Activated T-cell treated with anti-CD3 and anti-CD28 coated beads, Interleukin-2, amount 50 U/mL, for 24 hours (primary cell): ENCODE measurements at regions not wholly inside any gene's neighbourhood (a gene's known extent, or its start where the extent isn't known, plus 50 kb on each side); places are given as distances from the start of the nearest gene placed in this dataset.
"Not testable (repeated sequence)": the region's sequence is repeated elsewhere in the genome, so short reads cannot be mapped to it uniquely, and the experiment has no call there.

Experiments
- DNase-seq: peaks from one replicate; pipeline ENCODE4 v3.0.0-alpha.2; 2020
- H3K27ac Mint-ChIP-seq: 2 replicates; pipeline ENCODE4 v1.8.0; 2020; ENCODE audit warnings: mild to moderate bottlenecking, mixed read lengths
- H3K27me3 Mint-ChIP-seq: 2 replicates; pipeline ENCODE4 v1.8.0; 2020; ENCODE audit warnings: mixed read lengths
- H3K36me3 Mint-ChIP-seq: 2 replicates; pipeline ENCODE4 v1.8.0; 2020; ENCODE audit warnings: low read depth, mixed read lengths
- H3K4me1 Mint-ChIP-seq: 2 replicates; pipeline ENCODE4 v1.8.0; 2020; ENCODE audit warnings: low read depth, mixed read lengths
- H3K4me3 Mint-ChIP-seq: 2 replicates; pipeline ENCODE4 v1.8.0; 2020; ENCODE audit warnings: mild to moderate bottlenecking, moderate library complexity, mixed read lengths
- H3K9me3 Mint-ChIP-seq: 2 replicates; pipeline ENCODE4 v1.8.0; 2020; ENCODE audit warnings: mixed read lengths

DNA sequence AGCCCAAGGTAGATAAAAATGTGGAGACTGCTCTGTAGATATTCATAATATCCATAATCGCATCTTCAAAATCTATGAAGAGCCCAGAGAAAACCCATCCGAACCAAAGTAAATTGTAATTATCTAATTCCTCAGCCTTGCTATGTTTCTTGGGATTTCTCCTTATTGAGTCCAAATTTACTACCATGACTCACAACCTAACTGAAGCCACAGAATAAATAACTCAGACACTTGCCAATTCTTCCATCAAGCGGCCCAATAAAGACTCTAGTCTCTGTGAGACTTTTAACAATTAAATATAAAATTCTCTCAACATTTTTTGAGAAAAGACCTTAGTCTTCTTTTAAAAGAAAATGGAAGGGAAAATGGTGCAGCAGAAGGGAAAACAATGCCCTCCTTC, 409.8 kb downstream of the DAD1 start:
- no peak for DNase-seq
- no peaks in the 10 kb centered on the region for H3K36me3 Mint-ChIP-seq
- H3K4me3 Mint-ChIP-seq, result no peak overlapping the region
- H3K9me3 Mint-ChIP-seq, result no peaks in the 10 kb centered on the region
- H3K27me3 Mint-ChIP-seq, result no peaks in the 10 kb centered on the region
- H3K27ac Mint-ChIP-seq, result no peak overlapping the region
- H3K4me1 Mint-ChIP-seq, result peaks cover 22% of the 10 kb centered on the region

DNA sequence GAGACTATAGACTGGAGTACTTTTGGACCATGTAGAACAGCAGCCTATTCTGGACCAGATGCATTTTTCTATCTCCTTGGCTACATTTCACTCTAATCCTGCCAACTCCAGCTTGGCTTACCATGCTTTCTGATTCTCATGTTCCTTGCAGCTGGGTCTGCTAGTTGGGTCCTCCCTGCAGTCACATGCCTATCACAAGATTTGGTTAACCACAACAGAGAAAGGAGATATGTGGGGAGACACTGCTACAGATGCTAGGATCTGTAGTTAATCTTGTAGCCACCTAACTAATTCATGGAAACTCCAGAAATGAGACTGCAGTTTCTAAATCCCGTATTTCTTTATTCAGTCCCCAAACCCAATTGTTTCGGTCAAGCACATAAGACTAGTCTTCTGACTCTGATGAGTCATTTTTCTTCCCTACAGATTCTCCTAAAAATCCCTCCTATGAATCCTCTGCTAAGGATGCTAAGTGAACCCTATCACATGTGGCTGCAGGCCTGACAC, 410.6 kb downstream of the DAD1 start:
- DNase-seq, result no peak
- peaks cover 22% of the 10 kb centered on the region for H3K4me1 Mint-ChIP-seq
- no peaks in the 10 kb centered on the region for H3K9me3 Mint-ChIP-seq
- H3K4me3 Mint-ChIP-seq, result no peak overlapping the region
- no peak overlapping the region for H3K27ac Mint-ChIP-seq
- no peaks in the 10 kb centered on the region for H3K36me3 Mint-ChIP-seq
- H3K27me3 Mint-ChIP-seq, result no peaks in the 10 kb centered on the region

DNA sequence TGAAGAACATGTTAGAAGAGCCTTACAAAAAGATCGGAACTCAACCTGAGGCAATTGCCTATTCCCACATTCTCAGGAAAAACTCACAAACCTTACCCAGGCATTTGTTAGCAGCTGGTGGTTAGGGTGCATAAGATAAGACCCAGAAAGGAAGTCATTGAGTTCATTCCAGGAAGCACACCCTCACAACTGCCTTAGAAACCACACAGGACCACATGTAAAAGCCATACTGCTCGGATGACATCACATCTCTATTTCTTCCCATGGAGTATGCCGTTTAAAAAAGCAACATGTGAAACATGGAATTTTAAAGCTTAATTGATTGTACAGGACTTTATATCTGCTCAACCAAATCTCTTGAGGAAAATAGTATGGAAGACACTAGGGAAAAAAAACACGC, 411.2 kb downstream of the DAD1 start:
- H3K4me1 Mint-ChIP-seq, result peaks cover 22% of the 10 kb centered on the region
- no peaks in the 10 kb centered on the region for H3K36me3 Mint-ChIP-seq
- no peak for DNase-seq
- H3K4me3 Mint-ChIP-seq, result peak overlapping the region; percentile 15
- peak overlapping the region; percentile 26 for H3K27ac Mint-ChIP-seq
- H3K9me3 Mint-ChIP-seq, result no peaks in the 10 kb centered on the region
- no peaks in the 10 kb centered on the region for H3K27me3 Mint-ChIP-seq

DNA sequence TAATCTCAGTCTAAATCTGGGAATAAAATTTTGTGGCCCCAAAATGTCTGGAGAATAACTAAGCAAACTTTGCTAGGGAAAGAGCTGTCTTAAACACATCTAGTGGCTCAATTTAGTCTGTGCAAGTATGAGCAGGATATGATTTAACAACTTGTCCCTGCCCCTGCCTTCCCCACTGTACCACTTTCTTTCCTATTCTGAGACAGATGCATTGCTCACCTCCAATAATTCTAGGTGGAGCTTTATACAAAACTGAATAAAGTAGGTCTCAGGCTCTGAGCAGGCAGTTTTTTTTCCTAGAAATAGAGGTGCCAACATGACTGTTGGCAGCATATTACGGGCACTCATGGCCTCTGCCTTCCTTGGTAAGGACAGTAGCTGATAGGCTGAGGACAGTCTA, 412.1 kb downstream of the DAD1 start:
- no peak for DNase-seq
- H3K27ac Mint-ChIP-seq, result peak overlapping the region; percentile 75
- no peaks in the 10 kb centered on the region for H3K27me3 Mint-ChIP-seq
- peaks cover under 1% of the 10 kb centered on the region for H3K36me3 Mint-ChIP-seq
- no peak overlapping the region for H3K4me3 Mint-ChIP-seq
- H3K9me3 Mint-ChIP-seq, result no peaks in the 10 kb centered on the region
- H3K4me1 Mint-ChIP-seq, result peaks cover 22% of the 10 kb centered on the region

DNA sequence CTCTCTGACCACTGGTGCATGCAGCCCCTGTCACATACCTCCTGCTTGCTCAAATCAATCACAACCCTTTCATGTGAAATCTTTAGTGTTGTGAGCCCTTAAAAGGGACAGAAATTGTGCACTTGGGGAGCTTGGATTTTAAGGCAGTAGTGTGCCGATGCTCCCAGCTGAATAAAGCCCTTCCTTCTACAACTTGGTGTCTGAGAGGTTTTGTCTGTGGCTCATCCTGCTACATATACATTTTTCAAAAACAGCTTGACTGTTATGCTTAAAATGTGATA, 413.8 kb downstream of the DAD1 start:
- H3K36me3 Mint-ChIP-seq, DNase-seq, H3K27ac Mint-ChIP-seq, H3K4me3 Mint-ChIP-seq, H3K27me3 Mint-ChIP-seq, H3K9me3 Mint-ChIP-seq: not testable (repeated sequence)
- H3K4me1 Mint-ChIP-seq, result peaks cover 22% of the 10 kb centered on the region

DNA sequence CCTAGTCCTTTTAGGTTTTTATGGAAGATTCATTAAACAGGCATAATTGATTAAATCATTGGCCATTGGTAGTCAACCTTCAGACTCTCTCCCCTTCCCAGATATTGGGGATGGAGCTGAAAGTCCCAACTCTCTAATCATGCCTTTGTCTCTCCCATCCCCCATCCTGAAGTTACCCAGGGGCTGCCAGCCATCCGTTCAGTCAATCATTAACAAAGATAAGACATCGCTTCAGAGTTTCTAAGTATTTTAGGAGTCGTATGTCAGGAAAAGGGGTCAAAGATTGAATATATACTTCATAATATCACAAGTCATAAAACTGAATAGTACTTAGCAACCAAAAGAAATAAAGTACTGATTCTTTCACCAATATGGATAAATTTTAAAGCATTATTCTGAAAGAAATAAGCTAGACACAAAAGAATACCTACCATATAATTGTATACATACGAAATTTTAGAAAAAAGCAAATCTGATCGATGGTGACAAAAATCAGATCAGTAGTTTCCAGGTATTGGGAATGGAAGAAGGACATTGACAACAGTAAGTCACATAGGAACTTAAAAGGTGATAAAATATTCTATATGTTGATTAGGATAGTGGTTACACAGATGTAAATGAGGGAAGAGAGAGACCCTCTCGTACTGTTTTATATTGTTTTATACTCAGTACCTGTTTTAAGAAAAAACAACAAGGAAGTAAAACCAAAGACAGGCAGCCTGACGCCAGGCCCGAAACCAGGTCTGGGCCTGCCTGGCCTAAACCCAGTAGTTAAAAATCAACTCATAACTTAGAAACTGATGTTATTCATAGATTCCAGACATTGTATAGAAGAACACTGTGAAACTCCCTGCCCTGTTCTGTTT, 414.4 kb downstream of the DAD1 start:
- Mint-ChIP-seq H3K4me1 (peaks cover 19% of the 10 kb centered on the region), H3K4me3 (no peak overlapping the region), H3K27ac (no peak overlapping the region), H3K9me3 (no peaks in the 10 kb centered on the region), H3K27me3 (no peaks in the 10 kb centered on the region), H3K36me3 (peaks cover 2% of the 10 kb centered on the region)
- no peak for DNase-seq

DNA sequence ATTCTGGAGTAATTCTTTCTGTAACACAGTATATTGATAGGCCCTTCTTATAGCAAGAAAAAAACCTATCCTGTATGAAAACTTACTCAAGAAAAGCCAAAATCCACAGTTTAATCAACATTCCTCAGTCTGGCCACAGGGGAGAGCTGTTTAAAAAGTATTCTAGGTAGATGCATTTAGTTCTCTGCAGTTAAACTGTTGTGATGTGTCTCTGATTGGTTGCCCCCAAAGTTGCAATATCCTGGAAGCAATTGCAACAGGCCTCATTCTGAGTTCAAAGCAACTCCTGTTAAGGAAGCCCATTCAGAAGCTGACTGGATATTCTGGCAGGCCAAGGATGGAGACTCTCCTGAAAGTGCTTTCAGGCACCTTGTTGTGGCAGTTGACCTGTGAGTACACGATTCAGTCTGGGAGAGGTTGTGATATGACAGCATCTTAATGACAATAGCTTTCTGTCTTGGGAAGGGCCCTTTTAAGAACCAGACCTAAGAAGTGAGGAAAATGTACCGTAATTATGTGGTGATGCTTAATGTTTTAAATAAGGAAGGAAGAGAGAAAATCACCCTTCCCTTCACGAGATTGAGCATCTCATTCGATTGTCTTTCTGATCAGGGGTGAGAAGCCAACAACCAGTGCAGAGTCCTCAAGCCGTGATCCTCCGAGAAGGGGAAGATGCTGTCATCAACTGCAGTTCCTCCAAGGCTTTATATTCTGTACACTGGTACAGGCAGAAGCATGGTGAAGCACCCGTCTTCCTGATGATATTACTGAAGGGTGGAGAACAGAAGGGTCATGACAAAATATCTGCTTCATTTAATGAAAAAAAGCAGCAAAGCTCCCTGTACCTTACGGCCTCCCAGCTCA, 420.7 kb downstream of the DAD1 start:
- H3K27me3 Mint-ChIP-seq, result no peaks in the 10 kb centered on the region
- H3K27ac Mint-ChIP-seq, result peak overlapping the region; percentile 80
- H3K4me1 Mint-ChIP-seq, result peaks cover 5% of the 10 kb centered on the region
- no peaks in the 10 kb centered on the region for H3K9me3 Mint-ChIP-seq
- peak; percentile 25 for DNase-seq
- peak overlapping the region; percentile 77 for H3K4me3 Mint-ChIP-seq
- peaks cover 2% of the 10 kb centered on the region for H3K36me3 Mint-ChIP-seq

DNA sequence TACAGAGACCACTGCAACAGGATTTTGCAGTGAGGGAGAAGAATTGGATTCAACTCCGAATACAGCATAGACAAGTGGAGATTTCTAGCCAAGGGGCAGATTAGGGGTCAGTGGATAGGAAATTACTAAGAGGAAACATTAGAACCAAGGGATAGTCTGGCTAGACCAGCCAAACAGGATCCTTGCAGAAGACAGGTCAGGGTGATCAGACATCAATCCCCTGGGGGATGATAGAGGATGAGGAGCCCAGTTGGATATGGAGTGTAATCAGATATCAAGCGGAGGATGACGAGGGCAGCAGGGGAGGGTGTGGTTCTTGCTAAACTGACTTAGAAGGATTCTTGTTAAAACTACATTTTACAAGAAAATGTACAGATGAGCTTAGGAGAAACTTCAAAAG, 424.4 kb downstream of the DAD1 start:
- Mint-ChIP-seq H3K4me1 (peaks cover 17% of the 10 kb centered on the region), H3K27me3 (no peaks in the 10 kb centered on the region), H3K36me3 (no peaks in the 10 kb centered on the region), H3K9me3 (no peaks in the 10 kb centered on the region), H3K4me3 (no peak overlapping the region), H3K27ac (no peak overlapping the region)
- DNase-seq, result no peak

DNA sequence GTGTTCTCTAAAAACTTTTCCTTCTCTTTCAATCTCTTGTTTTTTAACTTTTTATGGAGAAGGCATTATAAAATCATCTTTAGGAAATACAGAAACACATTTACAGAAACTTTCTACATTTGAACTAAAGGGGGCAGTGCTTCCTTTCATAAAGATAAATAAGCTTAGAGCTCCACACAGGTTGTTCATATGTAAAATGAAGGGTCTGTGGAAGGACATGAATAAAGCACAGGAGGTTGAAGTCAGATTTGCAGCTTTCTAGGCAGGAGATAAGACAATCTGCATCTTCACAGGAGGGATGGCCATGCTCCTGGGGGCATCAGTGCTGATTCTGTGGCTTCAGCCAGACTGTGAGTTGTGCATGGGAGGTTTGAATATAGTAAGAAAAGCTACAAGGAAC, 426.0 kb downstream of the DAD1 start:
- Mint-ChIP-seq H3K9me3 (no peaks in the 10 kb centered on the region), H3K27me3 (no peaks in the 10 kb centered on the region), H3K27ac (peak overlapping the region; percentile 78), H3K4me1 (peaks cover 26% of the 10 kb centered on the region), H3K36me3 (no peaks in the 10 kb centered on the region), H3K4me3 (peak overlapping the region; percentile 70)
- DNase-seq, result no peak

DNA sequence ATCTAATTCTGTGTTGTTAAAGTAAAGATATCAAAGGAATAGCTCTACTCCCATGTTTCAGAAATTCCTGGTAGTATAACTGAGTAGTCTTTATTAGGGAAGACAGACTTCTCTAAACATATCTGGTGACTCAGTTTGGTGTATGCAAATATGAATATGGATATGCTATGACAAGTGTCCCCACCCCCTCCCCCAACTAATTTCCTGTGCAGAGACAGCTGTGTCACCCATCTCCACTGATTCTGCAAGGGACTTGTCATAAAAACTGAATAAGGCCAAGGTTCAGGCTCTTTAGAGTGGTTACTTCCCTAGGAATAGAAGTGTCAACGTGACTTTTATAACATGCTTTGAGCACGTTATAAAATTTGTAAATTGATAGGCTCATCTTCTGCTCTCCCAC, 429.1 kb downstream of the DAD1 start:
- Mint-ChIP-seq H3K4me3 (no peak overlapping the region), H3K4me1 (peaks cover 25% of the 10 kb centered on the region), H3K27ac (no peak overlapping the region), H3K27me3 (no peaks in the 10 kb centered on the region), H3K9me3 (no peaks in the 10 kb centered on the region), H3K36me3 (no peaks in the 10 kb centered on the region)
- no peak for DNase-seq

DNA sequence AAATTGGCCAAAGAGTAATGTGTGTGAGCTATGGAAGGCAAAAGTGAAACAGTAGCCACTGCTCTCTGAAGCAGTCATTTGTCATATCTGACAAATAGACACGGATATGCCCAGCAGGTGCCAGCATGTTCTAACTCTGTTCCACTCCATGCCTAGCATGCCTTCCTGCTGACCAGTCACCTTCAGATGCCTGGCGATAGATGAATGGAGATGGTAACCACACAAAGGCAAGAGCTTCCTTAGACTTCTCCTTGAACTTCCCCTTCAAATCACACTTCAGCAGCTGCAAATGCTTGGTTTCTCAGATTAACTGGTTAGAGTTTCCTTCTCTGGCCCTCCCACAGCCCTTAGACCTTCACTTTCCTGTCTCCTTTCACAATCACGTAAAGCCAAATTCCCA, 429.9 kb downstream of the DAD1 start:
- H3K4me3 Mint-ChIP-seq, result no peak overlapping the region
- peaks cover 22% of the 10 kb centered on the region for H3K4me1 Mint-ChIP-seq
- H3K9me3 Mint-ChIP-seq, result no peaks in the 10 kb centered on the region
- peak overlapping the region; percentile 77 for H3K27ac Mint-ChIP-seq
- H3K27me3 Mint-ChIP-seq, result no peaks in the 10 kb centered on the region
- no peaks in the 10 kb centered on the region for H3K36me3 Mint-ChIP-seq
- DNase-seq, result no peak

DNA sequence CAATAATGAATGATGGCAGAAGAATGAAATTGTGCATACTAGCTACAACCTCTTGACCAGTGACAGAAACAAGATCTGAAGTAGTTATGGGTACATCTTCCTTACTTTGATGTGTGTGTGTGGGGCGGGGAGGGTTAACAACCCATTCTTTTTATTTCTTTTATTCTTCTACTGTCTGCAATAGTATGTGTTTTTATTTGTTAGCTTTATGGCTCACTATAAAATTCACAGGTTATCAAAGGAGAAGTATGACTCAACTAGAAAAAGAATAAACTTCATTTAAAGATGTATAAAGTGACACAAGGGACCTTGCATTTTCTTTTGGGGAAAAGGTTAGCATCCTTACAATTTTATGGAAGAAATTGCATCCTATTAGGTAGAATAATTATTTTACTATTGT, 430.5 kb downstream of the DAD1 start:
- Mint-ChIP-seq H3K4me3 (no peak overlapping the region), H3K27me3 (no peaks in the 10 kb centered on the region), H3K9me3 (no peaks in the 10 kb centered on the region), H3K4me1 (peaks cover 22% of the 10 kb centered on the region), H3K36me3 (no peaks in the 10 kb centered on the region), H3K27ac (no peak overlapping the region)
- DNase-seq, result no peak

DNA sequence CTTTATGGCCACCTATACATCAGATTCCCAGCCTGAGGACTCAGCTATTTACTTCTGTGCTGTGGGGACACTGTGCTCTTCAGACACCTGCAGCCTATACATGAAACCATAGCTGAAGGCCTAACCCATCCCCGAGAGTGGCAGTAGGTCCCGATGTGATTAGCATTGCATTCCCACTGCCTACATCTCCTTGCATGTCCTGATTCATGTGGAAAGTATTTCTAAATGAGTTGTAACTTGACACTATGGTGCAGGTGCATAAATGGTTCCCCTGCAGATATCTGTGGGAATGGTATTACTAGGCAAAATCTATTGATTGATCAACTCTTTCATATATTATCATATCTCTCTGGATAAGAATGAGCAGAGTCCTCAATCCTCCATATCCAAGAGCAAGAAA, 433.5 kb downstream of the DAD1 start:
- Mint-ChIP-seq H3K9me3 (no peaks in the 10 kb centered on the region), H3K4me3 (no peak overlapping the region), H3K27me3 (no peaks in the 10 kb centered on the region), H3K27ac (no peak overlapping the region), H3K4me1 (peaks cover 21% of the 10 kb centered on the region), H3K36me3 (no peaks in the 10 kb centered on the region)
- DNase-seq, result no peak

DNA sequence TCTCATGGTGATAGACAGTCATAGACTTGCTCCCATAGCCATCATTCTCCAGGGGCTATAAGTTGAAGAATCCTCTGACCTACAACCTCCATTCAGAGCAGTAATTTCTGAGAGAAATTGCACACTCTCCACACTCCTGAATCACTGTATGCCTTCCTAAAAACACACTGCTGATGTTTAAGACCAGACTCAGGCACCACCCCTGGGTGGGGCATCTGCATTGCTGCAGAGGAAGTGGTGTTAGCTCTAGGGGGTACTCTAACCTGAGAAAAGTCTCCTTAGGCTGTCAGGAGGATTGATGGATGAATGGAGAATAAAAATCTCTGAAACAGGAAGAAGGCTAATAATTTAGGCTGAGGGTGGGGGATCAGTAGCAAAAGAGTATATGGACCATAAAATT, 436.1 kb downstream of the DAD1 start:
- Mint-ChIP-seq H3K36me3 (no peaks in the 10 kb centered on the region), H3K27ac (no peak overlapping the region), H3K27me3 (no peaks in the 10 kb centered on the region), H3K9me3 (no peaks in the 10 kb centered on the region), H3K4me1 (peaks cover 5% of the 10 kb centered on the region), H3K4me3 (no peak overlapping the region)
- DNase-seq, result no peak
